CD4-positive, CD25-positive, alpha-beta regulatory T cell (primary cell): ENCODE measurements at regions not wholly inside any gene's neighbourhood (a gene's known extent, or its start where the extent isn't known, plus 50 kb on each side); places are given as distances from the start of the nearest gene placed in this dataset.
A peak's percentile ranks its signal among the peaks of the same experiment; 100 is the strongest.

Source experiments
- ATAC-seq, 2 donors: fragments of 150-1000 bp; cut with Tn5 transposase; one replicate each; pipeline ENCODE4 v1.10.0; 2021; ENCODE audit warnings: low read depth in 2 of 2, moderate number of reproducible peaks in 2 of 2, moderate library complexity in 1 of 2
- DNase-seq, 3 donors: peaks; one replicate each; pipeline versions ENCODE4 v3.0.0 to v3.0.0-alpha.2; 2012 to 2022; ENCODE audit warnings: mixed read lengths in 1 of 3
- H3K27ac ChIP-seq: one replicate; pipeline ENCODE4 v1.7.0; 2013; ENCODE audit warnings: mild to moderate bottlenecking, low read length; ENCODE audit not compliant: insufficient read depth, poor library complexity, severe bottlenecking
- H3K27me3 ChIP-seq: one replicate; pipeline ENCODE4 v1.7.0; 2013; ENCODE audit warnings: low read length; ENCODE audit not compliant: control insufficient read depth, insufficient read depth
- H3K36me3 ChIP-seq: one replicate; pipeline ENCODE4 v1.7.0; 2013; ENCODE audit warnings: mild to moderate bottlenecking, low read length, moderate library complexity; ENCODE audit not compliant: control insufficient read depth, insufficient read depth
- H3K4me1 ChIP-seq: 2 replicates; pipeline ENCODE4 v1.7.0; 2013; ENCODE audit warnings: mild to moderate bottlenecking, low read length; ENCODE audit not compliant: insufficient read depth, control insufficient read depth, poor library complexity, severe bottlenecking
- H3K4me3 ChIP-seq: one replicate; pipeline ENCODE4 v1.7.0; 2013; ENCODE audit warnings: low read depth, mild to moderate bottlenecking, low read length, moderate library complexity
- H3K9me3 ChIP-seq, 2 experiments: 1 replicate in 1 of 2; 2 replicates in 1 of 2; pipeline ENCODE4 v1.7.0; 2013; ENCODE audit warnings: low read length in 2 of 2, mild to moderate bottlenecking in 1 of 2, moderate library complexity in 1 of 2; ENCODE audit not compliant: control insufficient read depth in 2 of 2
- H3K27ac Mint-ChIP-seq, 3 donors: one replicate each; pipeline ENCODE4 v1.8.0; 2020 to 2022; ENCODE audit warnings: mild to moderate bottlenecking in 3 of 3, mixed read lengths in 3 of 3, moderate library complexity in 2 of 3
- H3K27me3 Mint-ChIP-seq: one replicate; pipeline ENCODE4 v1.8.0; 2022; ENCODE audit warnings: mild to moderate bottlenecking, mixed read lengths
- H3K36me3 Mint-ChIP-seq: one replicate; pipeline ENCODE4 v1.8.0; 2020; ENCODE audit warnings: mixed read lengths
- H3K4me1 Mint-ChIP-seq, 4 donors: one replicate each; pipeline ENCODE4 v1.8.0; 2020 to 2022; ENCODE audit warnings: mixed read lengths in 4 of 4, mild to moderate bottlenecking in 1 of 4
- H3K4me3 Mint-ChIP-seq, 4 donors: one replicate each; pipeline ENCODE4 v1.8.0; 2020 to 2022; ENCODE audit warnings: mild to moderate bottlenecking in 4 of 4, mixed read lengths in 4 of 4, moderate library complexity in 3 of 4
- H3K9me3 Mint-ChIP-seq, 7 donors: one replicate each; pipeline ENCODE4 v1.8.0; 2020 to 2022; ENCODE audit warnings: mixed read lengths in 7 of 7, mild to moderate bottlenecking in 3 of 7, moderate library complexity in 2 of 7

GRCh38 chr20:60306551-60306950 is 348.3 kb downstream of the CDH26 start:
- ATAC-seq = no peak
- Histone ChIP-seq H3K36me3 (no peaks in the 10 kb centered on the region), H3K27ac (no peak overlapping the region), H3K4me3 (no peak overlapping the region), H3K9me3 (no peaks in the 10 kb centered on the region), H3K4me1 (no peaks in the 10 kb centered on the region), H3K27me3 (no peaks in the 10 kb centered on the region)
- Mint-ChIP-seq H3K4me1 (no peaks in the 10 kb centered on the region), H3K36me3 (no peaks in the 10 kb centered on the region), H3K4me3 (no peak overlapping the region), H3K27ac (no peak overlapping the region), H3K9me3 (no peaks in the 10 kb centered on the region), H3K27me3 (peaks cover 5% of the 10 kb centered on the region)
- no peak for DNase-seq

- DNase-seq (no peak), ATAC-seq (no peak)
- no peak overlapping the region for H3K4me3 Mint-ChIP-seq
- H3K36me3 Mint-ChIP-seq = no peaks in the 10 kb centered on the region
- H3K4me3 ChIP-seq = no peak overlapping the region
- H3K4me1 ChIP-seq = no peaks in the 10 kb centered on the region
- H3K9me3 Mint-ChIP-seq = peaks cover 0 to 2% (median 0%) of the 10 kb centered on the region in 7 donors
- H3K27ac ChIP-seq = no peak overlapping the region
- H3K9me3 ChIP-seq = no peaks in the 10 kb centered on the region
- peaks cover 5% of the 10 kb centered on the region for H3K27me3 Mint-ChIP-seq
- no peak overlapping the region for H3K27ac Mint-ChIP-seq
- no peaks in the 10 kb centered on the region for H3K36me3 ChIP-seq
- peaks cover 0 to 3% (median 0%) of the 10 kb centered on the region in 4 donors for H3K4me1 Mint-ChIP-seq
- no peaks in the 10 kb centered on the region for H3K27me3 ChIP-seq
These were observed 352.5 kb downstream of the CDH26 start for GRCh38 chr20:60310560-60311349.

- no peaks in the 10 kb centered on the region for H3K27me3 ChIP-seq
- H3K36me3 ChIP-seq = no peaks in the 10 kb centered on the region
- H3K4me1 ChIP-seq = no peaks in the 10 kb centered on the region
- H3K4me3 ChIP-seq = no peak overlapping the region
- H3K4me3 Mint-ChIP-seq = no peak overlapping the region
- H3K9me3 Mint-ChIP-seq = peaks cover 0 to 2% (median 0%) of the 10 kb centered on the region in 7 donors
- H3K27ac Mint-ChIP-seq = no peak overlapping the region
- no peaks in the 10 kb centered on the region for H3K36me3 Mint-ChIP-seq
- no peaks in the 10 kb centered on the region for H3K9me3 ChIP-seq
- no peaks in the 10 kb centered on the region for H3K27me3 Mint-ChIP-seq
- no peak overlapping the region for H3K27ac ChIP-seq
- DNase-seq (no peak), ATAC-seq (no peak)
- peaks cover 0 to 3% (median 0%) of the 10 kb centered on the region in 4 donors for H3K4me1 Mint-ChIP-seq
These were observed 355.0 kb downstream of the CDH26 start for GRCh38 chr20:60313191-60313590.

- DNase-seq (no peak), ATAC-seq (no peak)
- Histone ChIP-seq H3K36me3 (no peaks in the 10 kb centered on the region), H3K9me3 (no peaks in the 10 kb centered on the region), H3K27ac (no peak overlapping the region), H3K4me3 (no peak overlapping the region), H3K27me3 (no peaks in the 10 kb centered on the region), H3K4me1 (no peaks in the 10 kb centered on the region)
- H3K27me3 Mint-ChIP-seq = no peaks in the 10 kb centered on the region
- H3K9me3 Mint-ChIP-seq = peaks cover 0 to 2% (median 0%) of the 10 kb centered on the region in 7 donors
- no peaks in the 10 kb centered on the region for H3K36me3 Mint-ChIP-seq
- H3K4me1 Mint-ChIP-seq = peaks cover 0 to 3% (median 0%) of the 10 kb centered on the region in 4 donors
- no peak overlapping the region for H3K4me3 Mint-ChIP-seq
- H3K27ac Mint-ChIP-seq = no peak overlapping the region
These were observed 355.4 kb downstream of the CDH26 start for GRCh38 chr20:60313614-60314013.

- ATAC-seq = no peak
- Histone ChIP-seq H3K27me3 (no peaks in the 10 kb centered on the region), H3K4me1 (no peaks in the 10 kb centered on the region), H3K9me3 (no peaks in the 10 kb centered on the region), H3K27ac (no peak overlapping the region), H3K36me3 (no peaks in the 10 kb centered on the region), H3K4me3 (no peak overlapping the region)
- Mint-ChIP-seq H3K27ac (no peak overlapping the region), H3K4me3 (peak overlapping the region in 1 of 4 donors; percentile 27), H3K36me3 (no peaks in the 10 kb centered on the region), H3K9me3 (peaks cover 0 to 2% (median 0%) of the 10 kb centered on the region in 7 donors), H3K27me3 (no peaks in the 10 kb centered on the region), H3K4me1 (peaks cover 0 to 3% (median 0%) of the 10 kb centered on the region in 4 donors)
- no peak for DNase-seq
These were observed 356.5 kb downstream of the CDH26 start for GRCh38 chr20:60314727-60315126.

GRCh38 chr20:60316476-60317158 is 358.4 kb downstream of the CDH26 start:
- H3K27me3 ChIP-seq = no peaks in the 10 kb centered on the region
- DNase-seq = no peak
- H3K36me3 ChIP-seq = no peaks in the 10 kb centered on the region
- Mint-ChIP-seq H3K36me3 (no peaks in the 10 kb centered on the region), H3K27ac (peak overlapping the region in 1 of 3 donors; percentile 43), H3K27me3 (no peaks in the 10 kb centered on the region), H3K4me3 (no peak overlapping the region), H3K9me3 (peaks cover 0 to 2% (median 0%) of the 10 kb centered on the region in 7 donors), H3K4me1 (peaks cover 0 to 3% (median 0%) of the 10 kb centered on the region in 4 donors)
- no peak for ATAC-seq
- no peak overlapping the region for H3K27ac ChIP-seq
- H3K9me3 ChIP-seq = no peaks in the 10 kb centered on the region
- H3K4me3 ChIP-seq = no peak overlapping the region
- no peaks in the 10 kb centered on the region for H3K4me1 ChIP-seq

- Histone ChIP-seq H3K27me3 (no peaks in the 10 kb centered on the region), H3K36me3 (no peaks in the 10 kb centered on the region), H3K4me3 (no peak overlapping the region), H3K4me1 (no peaks in the 10 kb centered on the region), H3K9me3 (no peaks in the 10 kb centered on the region), H3K27ac (no peak overlapping the region)
- H3K4me3 Mint-ChIP-seq = no peak overlapping the region
- H3K9me3 Mint-ChIP-seq = peaks cover 0 to 2% (median 0%) of the 10 kb centered on the region in 7 donors
- ATAC-seq (no peak), DNase-seq (no peak)
- no peaks in the 10 kb centered on the region for H3K36me3 Mint-ChIP-seq
- H3K27ac Mint-ChIP-seq = peak overlapping the region in 1 of 3 donors; percentile 43
- no peaks in the 10 kb centered on the region for H3K27me3 Mint-ChIP-seq
- H3K4me1 Mint-ChIP-seq = peaks cover 0 to 3% (median 0%) of the 10 kb centered on the region in 4 donors
These were observed 359.2 kb downstream of the CDH26 start for GRCh38 chr20:60317401-60317800.
